ENCODE measurements at regions not wholly inside any gene's neighbourhood (a gene's known extent, or its start where the extent isn't known, plus 50 kb on each side); places are given as distances from the start of the nearest gene placed in this dataset.

DNA sequence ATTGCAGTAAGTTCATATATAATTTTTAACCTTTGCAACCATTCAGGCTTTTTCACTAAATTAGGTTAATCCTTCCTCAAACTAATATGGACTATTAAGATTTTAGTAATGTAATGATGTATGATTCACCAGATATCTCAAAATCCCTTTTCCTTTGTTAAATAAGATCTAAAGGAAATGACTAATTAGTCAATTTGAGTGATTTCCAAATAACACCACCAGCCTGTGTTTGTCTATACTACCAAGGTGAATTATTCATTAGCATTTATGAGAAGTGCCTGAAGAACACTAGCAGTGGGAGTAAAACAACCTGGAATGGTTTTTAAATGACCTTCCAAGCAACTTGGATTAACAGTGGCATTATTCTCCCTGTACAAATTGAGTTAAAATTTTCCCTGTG lies 670.6 kb upstream of the PKN2 start:
- DNase-seq (no peak), ATAC-seq (ENCODE audit: low FRiP score in 2 of 2) (no peak)
- TF ChIP-seq POLR2A (IDR thresholded peaks at IDR 0.05) (no peak), CTCF (IDR thresholded peaks at IDR 0.05) (no peak), EP300 (IDR thresholded peaks at IDR 0.05) (no peak), POLR2AphosphoS5 (IDR thresholded peaks at IDR 0.05) (no peak)
- Histone ChIP-seq H3K27ac (no peak overlapping the region), H3K36me3 (no peaks in the 10 kb centered on the region), H3K4me1 (no peaks in the 10 kb centered on the region), H3K27me3 (no peaks in the 10 kb centered on the region), H3K4me3 (no peak overlapping the region), H3K9me3 (no peaks in the 10 kb centered on the region)

DNA sequence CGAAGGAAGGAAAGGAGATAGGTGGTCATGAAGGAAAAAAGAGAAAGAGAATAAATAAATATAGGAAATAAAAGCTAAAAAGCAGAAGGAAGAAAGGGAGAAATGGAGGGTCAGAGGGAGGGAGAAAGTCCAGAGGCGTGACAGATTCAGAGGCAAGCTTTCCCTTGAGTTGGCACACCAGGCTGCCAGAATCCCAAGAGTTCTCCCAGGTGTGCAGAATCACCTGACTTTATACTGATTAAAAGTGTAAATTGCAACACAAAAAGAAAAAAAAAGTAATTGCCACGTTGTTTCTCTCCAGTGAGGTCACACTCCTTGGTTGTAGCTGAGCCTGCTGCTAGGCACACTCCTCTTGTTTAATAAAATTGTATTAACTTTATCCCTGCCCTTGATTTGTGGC lies 669.9 kb upstream of the PKN2 start:
- no peaks in the 10 kb centered on the region for H3K9me3 ChIP-seq
- no peak for TF ChIP-seq POLR2A (IDR thresholded peaks at IDR 0.05)
- no peak for TF ChIP-seq EP300 (IDR thresholded peaks at IDR 0.05)
- TF ChIP-seq POLR2AphosphoS5 (IDR thresholded peaks at IDR 0.05) = no peak
- TF ChIP-seq CTCF (IDR thresholded peaks at IDR 0.05) = no peak
- DNase-seq = no peak
- H3K27me3 ChIP-seq = no peaks in the 10 kb centered on the region
- no peaks in the 10 kb centered on the region for H3K36me3 ChIP-seq
- 55 to 61% methylated on average over 3 of the region's 3 CpGs for WGBS, 2 donors
- H3K4me3 ChIP-seq = no peak overlapping the region
- no peak overlapping the region for H3K27ac ChIP-seq
- ATAC-seq (ENCODE audit: low FRiP score in 2 of 2) = no peak
- no peaks in the 10 kb centered on the region for H3K4me1 ChIP-seq

DNA sequence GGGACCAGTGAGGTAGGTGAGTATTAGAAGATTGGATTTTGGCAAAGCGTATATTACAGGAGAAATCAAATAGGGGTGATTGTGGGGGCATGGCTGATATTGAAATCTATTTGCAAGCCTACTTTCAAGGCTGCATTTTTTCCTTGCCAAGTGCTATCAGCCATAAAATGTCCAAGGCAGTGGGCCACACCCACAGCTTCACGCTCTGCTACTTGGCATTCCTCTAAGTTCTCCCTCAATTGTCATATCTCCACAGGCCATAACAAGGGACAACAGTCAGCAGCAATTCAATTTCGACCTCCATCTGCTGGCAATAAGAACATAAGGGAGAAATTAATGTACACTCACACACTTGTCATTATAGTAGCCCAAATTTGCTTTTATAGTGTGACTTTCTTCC lies 667.1 kb upstream of the PKN2 start:
- no peaks in the 10 kb centered on the region for H3K9me3 ChIP-seq
- H3K4me3 ChIP-seq = no peak overlapping the region
- WGBS, 2 donors = 51 to 61% methylated on average over 3 of the region's 3 CpGs
- no peak overlapping the region for H3K27ac ChIP-seq
- ATAC-seq (ENCODE audit: low FRiP score in 2 of 2) = no peak
- H3K27me3 ChIP-seq = no peaks in the 10 kb centered on the region
- TF ChIP-seq POLR2A (IDR thresholded peaks at IDR 0.05) = no peak
- TF ChIP-seq POLR2AphosphoS5 (IDR thresholded peaks at IDR 0.05) = no peak
- TF ChIP-seq EP300 (IDR thresholded peaks at IDR 0.05) = no peak
- no peak for TF ChIP-seq CTCF (IDR thresholded peaks at IDR 0.05)
- DNase-seq = no peak
- no peaks in the 10 kb centered on the region for H3K4me1 ChIP-seq
- H3K36me3 ChIP-seq = no peaks in the 10 kb centered on the region

DNA sequence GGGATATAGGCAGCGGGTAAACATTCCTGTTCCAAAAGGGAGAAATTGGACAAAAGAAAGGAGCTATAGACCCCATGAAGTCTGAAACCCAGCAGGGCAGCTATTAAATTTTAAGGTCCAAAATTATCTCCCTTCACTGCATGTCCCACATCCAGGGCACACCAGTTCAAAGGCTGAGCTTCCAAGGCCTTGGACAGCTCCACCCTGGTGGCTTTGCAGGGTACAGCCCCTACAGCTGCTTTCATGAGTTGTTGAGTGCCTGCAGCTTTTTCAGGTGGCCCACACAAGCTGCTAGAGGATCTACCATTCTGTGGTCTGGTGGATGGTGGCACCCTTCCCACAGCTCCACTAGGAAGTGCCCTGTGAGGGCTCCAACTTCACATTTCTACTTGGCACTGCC lies 662.5 kb upstream of the PKN2 start:
- TF ChIP-seq POLR2A (IDR thresholded peaks at IDR 0.05) = no peak
- no peak for TF ChIP-seq EP300 (IDR thresholded peaks at IDR 0.05)
- TF ChIP-seq POLR2AphosphoS5 (IDR thresholded peaks at IDR 0.05) = no peak
- TF ChIP-seq CTCF (IDR thresholded peaks at IDR 0.05) = no peak
- Histone ChIP-seq H3K36me3 (no peaks in the 10 kb centered on the region), H3K4me1 (no peaks in the 10 kb centered on the region), H3K9me3 (no peaks in the 10 kb centered on the region), H3K4me3 (no peak overlapping the region), H3K27ac (no peak overlapping the region), H3K27me3 (no peaks in the 10 kb centered on the region)
- WGBS, 2 donors = 0 to 100% methylated on average over 1 of the region's 1 CpG
- DNase-seq = no peak
- no peak for ATAC-seq (ENCODE audit: low FRiP score in 2 of 2)

- 62 to 78% methylated on average over 4 of the region's 4 CpGs for WGBS, 2 donors
- Histone ChIP-seq H3K4me3 (no peak overlapping the region), H3K4me1 (no peaks in the 10 kb centered on the region), H3K27me3 (no peaks in the 10 kb centered on the region), H3K9me3 (no peaks in the 10 kb centered on the region), H3K36me3 (no peaks in the 10 kb centered on the region), H3K27ac (no peak overlapping the region)
- TF ChIP-seq CTCF (IDR thresholded peaks at IDR 0.05) (no peak), EP300 (IDR thresholded peaks at IDR 0.05) (no peak), POLR2AphosphoS5 (IDR thresholded peaks at IDR 0.05) (no peak), POLR2A (IDR thresholded peaks at IDR 0.05) (no peak)
- no peak for ATAC-seq (ENCODE audit: low FRiP score in 2 of 2)
- DNase-seq = no peak
Measured at GRCh38 chr1:88022516-88022915, 661.6 kb upstream of the PKN2 start.
